ENCODE measurements at regions not wholly inside any gene's neighbourhood (a gene's known extent, or its start where the extent isn't known, plus 50 kb on each side); places are given as distances from the start of the nearest gene placed in this dataset.

GRCh38 chr5:153206361-153206760 lies 284.1 kb upstream of the GRIA1 start:
- ChIA-PET RAD21 (ENCODE audit: low non-redundant PET in 1 of 2, low total read pairs in 2 of 2, uncharacterized antibody in 2 of 2, unreplicated experiment in 2 of 2) (no interaction called here), POLR2A (no interaction called here), CTCF (no interaction called here)
- no peaks in the 10 kb centered on the region for H4K20me1 ChIP-seq (ENCODE audit: insufficient read depth)
- no peak overlapping the region for H3K27ac ChIP-seq (ENCODE audit: low read depth, low read length)
- BruUV-seq (replicated peaks): no TSS peak
- H3K4me3 ChIP-seq (replicated peaks in 1 of 2; ENCODE audit: low read depth in 1 of 2, low read length in 2 of 2): no peak overlapping the region
- DNase-seq (ENCODE audit: low read depth, low spot score) (no peak), ATAC-seq (no peak)
- intact Hi-C loops (cut with micrococcal nuclease): no loop called here
- no peaks in the 10 kb centered on the region for H3K4me1 ChIP-seq (ENCODE audit: control insufficient read depth in 1 of 2, insufficient read depth in 2 of 2, low read length in 2 of 2)
- H3K9me2 ChIP-seq (ENCODE audit: insufficient read depth): no peaks in the 10 kb centered on the region
- TF ChIP-seq POLR2A (IDR thresholded peaks at IDR 0.05; ENCODE audit: borderline replicate concordance, extremely low read depth, insufficient read depth, insufficient read length) (no peak), CTCF (IDR thresholded peaks at IDR 0.05 in 2 of 3, conservative IDR thresholded peaks at IDR 0.05 in 1 of 3; ENCODE audit: borderline replicate concordance in 1 of 3, insufficient read depth in 1 of 3, low read depth in 2 of 3, low read length in 2 of 3) (no peak), YY1 (IDR thresholded peaks at IDR 0.05; ENCODE audit: extremely low read depth, insufficient replicate concordance, low read depth, low read length) (no peak), ZFX (IDR thresholded peaks at IDR 0.05) (no peak), ZBTB33 (IDR thresholded peaks at IDR 0.05; ENCODE audit: extremely low read depth, insufficient replicate concordance, low read length) (no peak), REST (IDR thresholded peaks at IDR 0.05; ENCODE audit: low read depth) (no peak), EGR1 (IDR thresholded peaks at IDR 0.05; ENCODE audit: low read depth) (no peak), ELF1 (IDR thresholded peaks at IDR 0.05; ENCODE audit: borderline replicate concordance, low read depth) (no peak), MAX (IDR thresholded peaks at IDR 0.05) (no peak), ZNF274 (IDR thresholded peaks at IDR 0.05; ENCODE audit: low read depth, low read length) (no peak), FOSL1 (IDR thresholded peaks at IDR 0.05; ENCODE audit: low read depth) (no peak), JUND (IDR thresholded peaks at IDR 0.05) (no peak), EZH2phosphoT487 (IDR thresholded peaks at IDR 0.05; ENCODE audit: borderline replicate concordance) (no peak), EZH2 (IDR thresholded peaks at IDR 0.05) (no peak), CEBPB (IDR thresholded peaks at IDR 0.05; ENCODE audit: low read depth) (no peak), SP1 (IDR thresholded peaks at IDR 0.05; ENCODE audit: low read depth) (no peak), SRF (IDR thresholded peaks at IDR 0.05; ENCODE audit: low read depth) (no peak), POLR2AphosphoS5 (IDR thresholded peaks at IDR 0.05; ENCODE audit: low read depth, low read length) (no peak)
- no peak overlapping the region for H2AFZ ChIP-seq (ENCODE audit: low read depth, low read length, poor library complexity, severe bottlenecking)
- H3K9ac ChIP-seq (ENCODE audit: low read length): no peak overlapping the region
- no peaks in the 10 kb centered on the region for H3K79me2 ChIP-seq (ENCODE audit: insufficient read depth, low read length)
- H3K27me3 ChIP-seq (ENCODE audit: insufficient read depth, low read length): no peaks in the 10 kb centered on the region
- H3K36me3 ChIP-seq (ENCODE audit: control insufficient read depth in 1 of 2, insufficient read depth in 2 of 2, low read length in 2 of 2): no peaks in the 10 kb centered on the region
- no peak overlapping the region for H3K4me2 ChIP-seq (ENCODE audit: low read length)
- no peaks in the 10 kb centered on the region for H3K9me3 ChIP-seq (ENCODE audit: control insufficient read depth in 1 of 2, insufficient read depth in 1 of 2, low read depth in 1 of 2, low read length in 2 of 2)
